ENCODE measurements at regions not wholly inside any gene's neighbourhood (a gene's known extent, or its start where the extent isn't known, plus 50 kb on each side); places are given as distances from the start of the nearest gene placed in this dataset.

DNA sequence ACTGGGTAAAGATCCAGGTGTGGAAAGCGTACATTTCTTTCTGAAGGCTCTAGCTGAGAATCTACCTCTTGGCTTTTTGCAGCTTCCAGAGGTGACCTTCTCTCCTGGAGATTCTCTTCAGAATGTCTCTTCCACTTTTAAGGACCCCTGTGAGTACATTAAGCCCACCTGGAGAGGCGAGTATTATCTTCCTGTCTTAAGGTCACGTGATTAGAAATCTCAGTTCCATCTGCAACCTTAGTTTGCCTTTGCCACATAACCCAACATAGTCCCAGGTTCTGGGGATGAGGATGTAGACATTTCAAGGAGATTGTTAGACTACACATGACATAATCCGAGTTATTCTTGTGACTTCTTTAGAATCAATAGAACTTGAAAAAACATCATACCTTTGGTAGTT lies 665.5 kb upstream of the POM121L12 start:
- TF ChIP-seq, protein P1, sequence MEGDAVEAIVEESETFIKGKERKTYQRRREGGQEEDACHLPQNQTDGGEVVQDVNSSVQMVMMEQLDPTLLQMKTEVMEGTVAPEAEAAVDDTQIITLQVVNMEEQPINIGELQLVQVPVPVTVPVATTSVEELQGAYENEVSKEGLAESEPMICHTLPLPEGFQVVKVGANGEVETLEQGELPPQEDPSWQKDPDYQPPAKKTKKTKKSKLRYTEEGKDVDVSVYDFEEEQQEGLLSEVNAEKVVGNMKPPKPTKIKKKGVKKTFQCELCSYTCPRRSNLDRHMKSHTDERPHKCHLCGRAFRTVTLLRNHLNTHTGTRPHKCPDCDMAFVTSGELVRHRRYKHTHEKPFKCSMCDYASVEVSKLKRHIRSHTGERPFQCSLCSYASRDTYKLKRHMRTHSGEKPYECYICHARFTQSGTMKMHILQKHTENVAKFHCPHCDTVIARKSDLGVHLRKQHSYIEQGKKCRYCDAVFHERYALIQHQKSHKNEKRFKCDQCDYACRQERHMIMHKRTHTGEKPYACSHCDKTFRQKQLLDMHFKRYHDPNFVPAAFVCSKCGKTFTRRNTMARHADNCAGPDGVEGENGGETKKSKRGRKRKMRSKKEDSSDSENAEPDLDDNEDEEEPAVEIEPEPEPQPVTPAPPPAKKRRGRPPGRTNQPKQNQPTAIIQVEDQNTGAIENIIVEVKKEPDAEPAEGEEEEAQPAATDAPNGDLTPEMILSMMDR (IDR thresholded peaks at IDR 0.05; ENCODE audit: low read length), result no peak
- TF ChIP-seq EZH2 (IDR thresholded peaks at IDR 0.05; ENCODE audit: borderline replicate concordance, low read length), result no peak

All from OCI-LY1 (cell line).